ENCODE measurements at regions not wholly inside any gene's neighbourhood (a gene's known extent, or its start where the extent isn't known, plus 50 kb on each side); places are given as distances from the start of the nearest gene placed in this dataset.

DNA sequence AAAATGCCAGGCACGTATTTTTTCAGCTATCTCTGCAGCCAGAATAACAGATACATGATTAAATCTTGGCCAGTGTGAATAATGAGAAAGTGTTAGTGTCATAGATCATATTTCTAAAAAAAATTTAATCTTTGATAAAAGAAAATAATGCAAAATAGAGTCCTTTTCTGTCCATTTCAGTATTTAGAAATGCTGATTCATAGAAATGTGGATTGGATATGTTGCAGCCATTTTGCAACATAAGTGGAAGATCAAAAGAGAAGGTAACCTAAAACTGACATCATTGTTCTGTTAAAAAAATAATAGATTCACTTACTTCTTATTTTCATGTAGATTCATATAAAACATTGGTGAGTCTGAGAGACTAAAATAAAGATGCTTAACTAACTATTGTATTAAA, 1010.3 kb downstream of the LRFN5 start:
- TF ChIP-seq, protein P1, sequence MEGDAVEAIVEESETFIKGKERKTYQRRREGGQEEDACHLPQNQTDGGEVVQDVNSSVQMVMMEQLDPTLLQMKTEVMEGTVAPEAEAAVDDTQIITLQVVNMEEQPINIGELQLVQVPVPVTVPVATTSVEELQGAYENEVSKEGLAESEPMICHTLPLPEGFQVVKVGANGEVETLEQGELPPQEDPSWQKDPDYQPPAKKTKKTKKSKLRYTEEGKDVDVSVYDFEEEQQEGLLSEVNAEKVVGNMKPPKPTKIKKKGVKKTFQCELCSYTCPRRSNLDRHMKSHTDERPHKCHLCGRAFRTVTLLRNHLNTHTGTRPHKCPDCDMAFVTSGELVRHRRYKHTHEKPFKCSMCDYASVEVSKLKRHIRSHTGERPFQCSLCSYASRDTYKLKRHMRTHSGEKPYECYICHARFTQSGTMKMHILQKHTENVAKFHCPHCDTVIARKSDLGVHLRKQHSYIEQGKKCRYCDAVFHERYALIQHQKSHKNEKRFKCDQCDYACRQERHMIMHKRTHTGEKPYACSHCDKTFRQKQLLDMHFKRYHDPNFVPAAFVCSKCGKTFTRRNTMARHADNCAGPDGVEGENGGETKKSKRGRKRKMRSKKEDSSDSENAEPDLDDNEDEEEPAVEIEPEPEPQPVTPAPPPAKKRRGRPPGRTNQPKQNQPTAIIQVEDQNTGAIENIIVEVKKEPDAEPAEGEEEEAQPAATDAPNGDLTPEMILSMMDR (conservative IDR thresholded peaks at IDR 0.05) = no peak
- no peak for TF ChIP-seq ZFX (IDR thresholded peaks at IDR 0.05)
